ENCODE measurements at regions not wholly inside any gene's neighbourhood (a gene's known extent, or its start where the extent isn't known, plus 50 kb on each side); places are given as distances from the start of the nearest gene placed in this dataset.

- DNase-seq, result no peak
- no peaks in the 10 kb centered on the region for H3K4me1 Mint-ChIP-seq (ENCODE audit: low read depth in 2 of 2)
- H3K27me3 Mint-ChIP-seq, result peaks cover 15 to 22% of the 10 kb centered on the region in 2 donors
- H3K36me3 Mint-ChIP-seq (ENCODE audit: insufficient read depth), result no peaks in the 10 kb centered on the region
- peaks cover 0 to 1% of the 10 kb centered on the region in 2 donors for H3K9me3 Mint-ChIP-seq
- no peak overlapping the region for H3K27ac Mint-ChIP-seq
- H3K4me3 Mint-ChIP-seq, result no peak overlapping the region
- no peak for ATAC-seq (replicated peaks)
Observed at GRCh38 chr1:112177314-112177713, 187.8 kb upstream of the KCND3 start.

GRCh38 chr1:112188611-112189010 lies 199.1 kb upstream of the KCND3 start:
- DNase-seq (no peak), ATAC-seq (replicated peaks) (no peak)
- no peak overlapping the region for H3K4me3 Mint-ChIP-seq
- no peaks in the 10 kb centered on the region for H3K36me3 Mint-ChIP-seq (ENCODE audit: insufficient read depth)
- H3K27me3 Mint-ChIP-seq, result peaks cover 15 to 18% of the 10 kb centered on the region in 2 donors
- no peak overlapping the region for H3K27ac Mint-ChIP-seq
- H3K4me1 Mint-ChIP-seq (ENCODE audit: low read depth in 2 of 2), result no peaks in the 10 kb centered on the region
- no peaks in the 10 kb centered on the region for H3K9me3 Mint-ChIP-seq

- no peaks in the 10 kb centered on the region for H3K36me3 Mint-ChIP-seq (ENCODE audit: insufficient read depth)
- DNase-seq, result no peak
- ATAC-seq (replicated peaks), result no peak
- peaks cover 9 to 10% of the 10 kb centered on the region in 2 donors for H3K27me3 Mint-ChIP-seq
- H3K27ac Mint-ChIP-seq, result no peak overlapping the region
- H3K4me1 Mint-ChIP-seq (ENCODE audit: low read depth in 2 of 2), result no peaks in the 10 kb centered on the region
- H3K9me3 Mint-ChIP-seq, result no peaks in the 10 kb centered on the region
- no peak overlapping the region for H3K4me3 Mint-ChIP-seq
Observed at GRCh38 chr1:112196008-112196588, 199.9 kb upstream of the CTTNBP2NL start.

- DNase-seq, result no peak
- H3K4me1 Mint-ChIP-seq (ENCODE audit: low read depth in 2 of 2), result no peaks in the 10 kb centered on the region
- H3K27me3 Mint-ChIP-seq, result peaks cover 6 to 10% of the 10 kb centered on the region in 2 donors
- H3K27ac Mint-ChIP-seq, result no peak overlapping the region
- H3K36me3 Mint-ChIP-seq (ENCODE audit: insufficient read depth), result no peaks in the 10 kb centered on the region
- no peak for ATAC-seq (replicated peaks)
- no peak overlapping the region for H3K4me3 Mint-ChIP-seq
- no peaks in the 10 kb centered on the region for H3K9me3 Mint-ChIP-seq
Observed at GRCh38 chr1:112196731-112197130, 199.3 kb upstream of the CTTNBP2NL start.

GRCh38 chr1:112209493-112209892 lies 186.5 kb upstream of the CTTNBP2NL start:
- DNase-seq, result no peak
- no peaks in the 10 kb centered on the region for H3K9me3 Mint-ChIP-seq
- H3K27ac Mint-ChIP-seq, result no peak overlapping the region
- ATAC-seq (replicated peaks), result no peak
- no peaks in the 10 kb centered on the region for H3K4me1 Mint-ChIP-seq (ENCODE audit: low read depth in 2 of 2)
- peaks cover 44 to 45% of the 10 kb centered on the region in 2 donors for H3K27me3 Mint-ChIP-seq
- no peaks in the 10 kb centered on the region for H3K36me3 Mint-ChIP-seq (ENCODE audit: insufficient read depth)
- no peak overlapping the region for H3K4me3 Mint-ChIP-seq

- Mint-ChIP-seq H3K4me1 (ENCODE audit: low read depth in 2 of 2) (no peaks in the 10 kb centered on the region), H3K36me3 (ENCODE audit: insufficient read depth) (no peaks in the 10 kb centered on the region), H3K27ac (no peak overlapping the region), H3K27me3 (peaks cover 23 to 34% of the 10 kb centered on the region in 2 donors), H3K4me3 (no peak overlapping the region), H3K9me3 (no peaks in the 10 kb centered on the region)
- ATAC-seq (replicated peaks) (no peak), DNase-seq (no peak)
Observed at GRCh38 chr1:112219267-112219666, 176.7 kb upstream of the CTTNBP2NL start.

- ATAC-seq (replicated peaks) (no peak), DNase-seq (no peak)
- Mint-ChIP-seq H3K27ac (no peak overlapping the region), H3K4me3 (no peak overlapping the region), H3K36me3 (ENCODE audit: insufficient read depth) (peaks cover 3% of the 10 kb centered on the region), H3K9me3 (peaks cover 0 to 7% of the 10 kb centered on the region in 2 donors), H3K27me3 (peaks cover 24 to 29% of the 10 kb centered on the region in 2 donors), H3K4me1 (ENCODE audit: low read depth in 2 of 2) (no peaks in the 10 kb centered on the region)
Observed at GRCh38 chr1:112230232-112230631, 165.8 kb upstream of the CTTNBP2NL start.

GRCh38 chr1:112231331-112231730 lies 164.7 kb upstream of the CTTNBP2NL start:
- no peak for DNase-seq
- H3K36me3 Mint-ChIP-seq (ENCODE audit: insufficient read depth), result peaks cover 3% of the 10 kb centered on the region
- H3K4me3 Mint-ChIP-seq, result no peak overlapping the region
- peaks cover 24 to 29% of the 10 kb centered on the region in 2 donors for H3K27me3 Mint-ChIP-seq
- no peak overlapping the region for H3K27ac Mint-ChIP-seq
- no peaks in the 10 kb centered on the region for H3K4me1 Mint-ChIP-seq (ENCODE audit: low read depth in 2 of 2)
- peaks cover 0 to 7% of the 10 kb centered on the region in 2 donors for H3K9me3 Mint-ChIP-seq
- no peak for ATAC-seq (replicated peaks)

GRCh38 chr1:112232848-112233247 lies 163.2 kb upstream of the CTTNBP2NL start:
- H3K36me3 Mint-ChIP-seq (ENCODE audit: insufficient read depth), result peaks cover 3% of the 10 kb centered on the region
- ATAC-seq (replicated peaks) (no peak), DNase-seq (no peak)
- H3K4me1 Mint-ChIP-seq (ENCODE audit: low read depth in 2 of 2), result no peaks in the 10 kb centered on the region
- no peak overlapping the region for H3K27ac Mint-ChIP-seq
- H3K9me3 Mint-ChIP-seq, result peaks cover 0 to 6% of the 10 kb centered on the region in 2 donors
- H3K27me3 Mint-ChIP-seq, result peaks cover 28 to 33% of the 10 kb centered on the region in 2 donors
- no peak overlapping the region for H3K4me3 Mint-ChIP-seq

GRCh38 chr1:112234710-112235109 lies 161.3 kb upstream of the CTTNBP2NL start:
- Mint-ChIP-seq H3K9me3 (peaks cover 0 to 4% of the 10 kb centered on the region in 2 donors), H3K27me3 (peaks cover 43 to 48% of the 10 kb centered on the region in 2 donors), H3K4me3 (no peak overlapping the region), H3K36me3 (ENCODE audit: insufficient read depth) (peaks cover 3% of the 10 kb centered on the region), H3K4me1 (ENCODE audit: low read depth in 2 of 2) (no peaks in the 10 kb centered on the region), H3K27ac (no peak overlapping the region)
- ATAC-seq (replicated peaks) (no peak), DNase-seq (no peak)

- ATAC-seq (replicated peaks) (no peak), DNase-seq (no peak)
- H3K27me3 Mint-ChIP-seq, result peaks cover 27 to 58% of the 10 kb centered on the region in 2 donors
- H3K9me3 Mint-ChIP-seq, result peaks cover 0 to 4% of the 10 kb centered on the region in 2 donors
- H3K4me3 Mint-ChIP-seq, result no peak overlapping the region
- no peak overlapping the region for H3K27ac Mint-ChIP-seq
- H3K36me3 Mint-ChIP-seq (ENCODE audit: insufficient read depth), result no peaks in the 10 kb centered on the region
- H3K4me1 Mint-ChIP-seq (ENCODE audit: low read depth in 2 of 2), result no peaks in the 10 kb centered on the region
Observed at GRCh38 chr1:112237983-112238545, 157.9 kb upstream of the CTTNBP2NL start.

GRCh38 chr1:112239683-112240330 lies 156.2 kb upstream of the CTTNBP2NL start:
- H3K27me3 Mint-ChIP-seq, result peaks cover 43 to 46% of the 10 kb centered on the region in 2 donors
- H3K4me3 Mint-ChIP-seq, result no peak overlapping the region
- H3K9me3 Mint-ChIP-seq, result peaks cover 0 to 4% of the 10 kb centered on the region in 2 donors
- DNase-seq (no peak), ATAC-seq (replicated peaks) (no peak)
- no peaks in the 10 kb centered on the region for H3K4me1 Mint-ChIP-seq (ENCODE audit: low read depth in 2 of 2)
- H3K27ac Mint-ChIP-seq, result no peak overlapping the region
- no peaks in the 10 kb centered on the region for H3K36me3 Mint-ChIP-seq (ENCODE audit: insufficient read depth)

- ATAC-seq (replicated peaks), result no peak
- H3K27me3 Mint-ChIP-seq, result peaks cover 42% of the 10 kb centered on the region in 2 donors
- H3K4me1 Mint-ChIP-seq (ENCODE audit: low read depth in 2 of 2), result no peaks in the 10 kb centered on the region
- H3K36me3 Mint-ChIP-seq (ENCODE audit: insufficient read depth), result no peaks in the 10 kb centered on the region
- H3K9me3 Mint-ChIP-seq, result peaks cover 0 to 2% of the 10 kb centered on the region in 2 donors
- no peak overlapping the region for H3K4me3 Mint-ChIP-seq
- no peak overlapping the region for H3K27ac Mint-ChIP-seq
- no peak for DNase-seq
Observed at GRCh38 chr1:112242470-112242869, 153.5 kb upstream of the CTTNBP2NL start.

GRCh38 chr1:112244131-112244530 lies 151.9 kb upstream of the CTTNBP2NL start:
- DNase-seq (no peak), ATAC-seq (replicated peaks) (no peak)
- Mint-ChIP-seq H3K36me3 (ENCODE audit: insufficient read depth) (no peaks in the 10 kb centered on the region), H3K27me3 (peaks cover 37 to 40% of the 10 kb centered on the region in 2 donors), H3K9me3 (no peaks in the 10 kb centered on the region), H3K4me1 (ENCODE audit: low read depth in 2 of 2) (no peaks in the 10 kb centered on the region), H3K4me3 (no peak overlapping the region), H3K27ac (no peak overlapping the region)
